ENCODE measurements at regions not wholly inside any gene's neighbourhood (a gene's known extent, or its start where the extent isn't known, plus 50 kb on each side); places are given as distances from the start of the nearest gene placed in this dataset.

DNA sequence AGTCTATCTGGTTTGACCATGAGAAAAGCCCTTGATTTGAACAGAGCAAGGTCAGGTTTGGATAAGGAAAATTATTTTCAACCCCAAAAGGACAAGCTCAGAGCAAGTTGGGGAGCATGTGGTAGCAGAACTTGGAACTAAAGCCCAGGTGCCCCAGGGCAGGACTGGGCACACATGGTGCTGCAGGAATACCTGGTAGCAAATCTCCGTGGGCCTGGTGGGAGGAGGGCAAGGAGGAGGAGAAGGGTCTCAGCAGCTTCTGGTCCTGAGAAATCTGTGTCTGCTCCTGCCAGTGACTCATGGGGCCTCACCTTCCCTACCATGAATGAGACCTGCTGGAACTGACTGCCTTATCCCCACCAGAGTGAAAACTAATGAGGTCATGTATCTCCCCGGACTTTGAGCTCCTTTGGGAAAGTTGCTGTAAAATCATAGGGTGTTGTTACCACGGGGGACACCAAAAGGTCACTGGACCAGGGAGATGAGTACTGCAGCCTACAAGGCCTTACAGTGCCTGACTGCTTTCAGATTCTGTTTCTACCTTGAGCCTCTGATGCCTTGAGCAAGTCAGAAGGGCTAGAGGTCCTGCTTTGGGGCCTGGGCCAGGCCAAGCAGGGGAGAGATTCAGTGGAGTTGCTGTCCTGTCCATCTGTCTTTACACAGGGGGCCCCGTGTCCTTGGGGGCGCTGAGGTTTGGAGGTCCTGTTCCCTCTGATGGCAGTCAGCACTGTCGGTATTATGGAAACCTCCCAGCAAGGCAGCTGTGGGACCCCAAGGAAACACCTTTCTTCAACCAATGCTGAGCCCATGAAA, 304.0 kb downstream of the MYCN start:
- no peak for TF ChIP-seq EP300 (IDR thresholded peaks at IDR 0.05)
- TF ChIP-seq, protein P1, sequence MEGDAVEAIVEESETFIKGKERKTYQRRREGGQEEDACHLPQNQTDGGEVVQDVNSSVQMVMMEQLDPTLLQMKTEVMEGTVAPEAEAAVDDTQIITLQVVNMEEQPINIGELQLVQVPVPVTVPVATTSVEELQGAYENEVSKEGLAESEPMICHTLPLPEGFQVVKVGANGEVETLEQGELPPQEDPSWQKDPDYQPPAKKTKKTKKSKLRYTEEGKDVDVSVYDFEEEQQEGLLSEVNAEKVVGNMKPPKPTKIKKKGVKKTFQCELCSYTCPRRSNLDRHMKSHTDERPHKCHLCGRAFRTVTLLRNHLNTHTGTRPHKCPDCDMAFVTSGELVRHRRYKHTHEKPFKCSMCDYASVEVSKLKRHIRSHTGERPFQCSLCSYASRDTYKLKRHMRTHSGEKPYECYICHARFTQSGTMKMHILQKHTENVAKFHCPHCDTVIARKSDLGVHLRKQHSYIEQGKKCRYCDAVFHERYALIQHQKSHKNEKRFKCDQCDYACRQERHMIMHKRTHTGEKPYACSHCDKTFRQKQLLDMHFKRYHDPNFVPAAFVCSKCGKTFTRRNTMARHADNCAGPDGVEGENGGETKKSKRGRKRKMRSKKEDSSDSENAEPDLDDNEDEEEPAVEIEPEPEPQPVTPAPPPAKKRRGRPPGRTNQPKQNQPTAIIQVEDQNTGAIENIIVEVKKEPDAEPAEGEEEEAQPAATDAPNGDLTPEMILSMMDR (IDR thresholded peaks at IDR 0.05): no peak
- no peak for TF ChIP-seq POLR2A (IDR thresholded peaks at IDR 0.05)

All from gastroesophageal sphincter (tissue), 3 donors.